ENCODE measurements at regions not wholly inside any gene's neighbourhood (a gene's known extent, or its start where the extent isn't known, plus 50 kb on each side); places are given as distances from the start of the nearest gene placed in this dataset.
"Not testable (repeated sequence)": the region's sequence is repeated elsewhere in the genome, so short reads cannot be mapped to it uniquely, and the experiment has no call there.

GRCh38 chr7:56697058-56697457, 435.2 kb downstream of the ZNF479 start:
- not testable (repeated sequence) for H3K27ac ChIP-seq (ENCODE audit: low read depth, low read length); H3K4me1 ChIP-seq (ENCODE audit: control insufficient read depth, insufficient read depth, low read length); H3K27me3 ChIP-seq (ENCODE audit: control insufficient read depth, insufficient read depth, low read length); H3K36me3 ChIP-seq (ENCODE audit: control insufficient read depth, insufficient read depth, low read length); H3K9ac ChIP-seq (ENCODE audit: low read depth, low read length); H3K4me3 ChIP-seq (ENCODE audit: low read depth, low read length)
- H3K9me3 ChIP-seq (ENCODE audit: control insufficient read depth, insufficient read depth, low read length) = peaks cover 91% of the 10 kb centered on the region

GRCh38 chr7:56686276-56686859, 445.9 kb downstream of the ZNF479 start:
- Histone ChIP-seq H3K9ac (ENCODE audit: low read depth, low read length) (no peak overlapping the region), H3K4me1 (ENCODE audit: control insufficient read depth, insufficient read depth, low read length) (no peaks in the 10 kb centered on the region), H3K27me3 (ENCODE audit: control insufficient read depth, insufficient read depth, low read length) (no peaks in the 10 kb centered on the region), H3K27ac (ENCODE audit: low read depth, low read length) (no peak overlapping the region), H3K4me3 (ENCODE audit: low read depth, low read length) (no peak overlapping the region), H3K36me3 (ENCODE audit: control insufficient read depth, insufficient read depth, low read length) (no peaks in the 10 kb centered on the region), H3K9me3 (ENCODE audit: control insufficient read depth, insufficient read depth, low read length) (peaks cover 89% of the 10 kb centered on the region)

- Histone ChIP-seq H3K9me3 (ENCODE audit: control insufficient read depth, insufficient read depth, low read length) (peaks cover 94% of the 10 kb centered on the region), H3K9ac (ENCODE audit: low read depth, low read length) (no peak overlapping the region)
These were observed 493.0 kb downstream of the ZNF479 start for GRCh38 chr7:56639173-56639746.

GRCh38 chr7:56609852-56610355, 493.7 kb upstream of the NUPR2 start:
- H3K9ac ChIP-seq (ENCODE audit: low read depth, low read length) = no peak overlapping the region
- peaks cover 95% of the 10 kb centered on the region for H3K9me3 ChIP-seq (ENCODE audit: control insufficient read depth, insufficient read depth, low read length)
- no peak overlapping the region for H3K27ac ChIP-seq (ENCODE audit: low read depth, low read length)
- H3K4me3 ChIP-seq (ENCODE audit: low read depth, low read length) = no peak overlapping the region
- H3K36me3 ChIP-seq (ENCODE audit: control insufficient read depth, insufficient read depth, low read length) = no peaks in the 10 kb centered on the region
- no peaks in the 10 kb centered on the region for H3K27me3 ChIP-seq (ENCODE audit: control insufficient read depth, insufficient read depth, low read length)
- no peaks in the 10 kb centered on the region for H3K4me1 ChIP-seq (ENCODE audit: control insufficient read depth, insufficient read depth, low read length)

More at GRCh38 chr7:56639173-56639746, 493.0 kb downstream of the ZNF479 start:
- no peak overlapping the region for H3K27ac ChIP-seq (ENCODE audit: low read depth, low read length)
- no peaks in the 10 kb centered on the region for H3K36me3 ChIP-seq (ENCODE audit: control insufficient read depth, insufficient read depth, low read length)
- no peaks in the 10 kb centered on the region for H3K4me1 ChIP-seq (ENCODE audit: control insufficient read depth, insufficient read depth, low read length)
- H3K27me3 ChIP-seq (ENCODE audit: control insufficient read depth, insufficient read depth, low read length) = no peaks in the 10 kb centered on the region
- H3K4me3 ChIP-seq (ENCODE audit: low read depth, low read length) = no peak overlapping the region

- H3K27me3 ChIP-seq (ENCODE audit: control insufficient read depth, insufficient read depth, low read length) = no peaks in the 10 kb centered on the region
- no peak overlapping the region for H3K27ac ChIP-seq (ENCODE audit: low read depth, low read length)
- H3K4me3 ChIP-seq (ENCODE audit: low read depth, low read length) = no peak overlapping the region
- no peak overlapping the region for H3K9ac ChIP-seq (ENCODE audit: low read depth, low read length)
- no peaks in the 10 kb centered on the region for H3K4me1 ChIP-seq (ENCODE audit: control insufficient read depth, insufficient read depth, low read length)
- H3K9me3 ChIP-seq (ENCODE audit: control insufficient read depth, insufficient read depth, low read length) = peaks cover 95% of the 10 kb centered on the region
- H3K36me3 ChIP-seq (ENCODE audit: control insufficient read depth, insufficient read depth, low read length) = no peaks in the 10 kb centered on the region
These were observed 488.9 kb upstream of the NUPR2 start for GRCh38 chr7:56605146-56605545.

GRCh38 chr7:56578612-56579011, 462.4 kb upstream of the NUPR2 start:
- Histone ChIP-seq H3K27me3 (ENCODE audit: control insufficient read depth, insufficient read depth, low read length) (no peaks in the 10 kb centered on the region), H3K36me3 (ENCODE audit: control insufficient read depth, insufficient read depth, low read length) (no peaks in the 10 kb centered on the region), H3K4me1 (ENCODE audit: control insufficient read depth, insufficient read depth, low read length) (no peaks in the 10 kb centered on the region), H3K27ac (ENCODE audit: low read depth, low read length) (no peak overlapping the region), H3K9ac (ENCODE audit: low read depth, low read length) (no peak overlapping the region), H3K4me3 (ENCODE audit: low read depth, low read length) (no peak overlapping the region), H3K9me3 (ENCODE audit: control insufficient read depth, insufficient read depth, low read length) (peaks cover 81% of the 10 kb centered on the region)

GRCh38 chr7:56570968-56571367, 454.8 kb upstream of the NUPR2 start:
- H3K9ac ChIP-seq (ENCODE audit: low read depth, low read length) = no peak overlapping the region
- H3K4me1 ChIP-seq (ENCODE audit: control insufficient read depth, insufficient read depth, low read length) = no peaks in the 10 kb centered on the region
- H3K27me3 ChIP-seq (ENCODE audit: control insufficient read depth, insufficient read depth, low read length) = no peaks in the 10 kb centered on the region
- no peaks in the 10 kb centered on the region for H3K36me3 ChIP-seq (ENCODE audit: control insufficient read depth, insufficient read depth, low read length)
- H3K27ac ChIP-seq (ENCODE audit: low read depth, low read length) = no peak overlapping the region
- H3K9me3 ChIP-seq (ENCODE audit: control insufficient read depth, insufficient read depth, low read length) = peaks cover 69% of the 10 kb centered on the region
- H3K4me3 ChIP-seq (ENCODE audit: low read depth, low read length) = no peak overlapping the region

GRCh38 chr7:56538541-56539429, 422.6 kb upstream of the NUPR2 start:
- H3K9ac ChIP-seq (ENCODE audit: low read depth, low read length) = no peak overlapping the region
- no peaks in the 10 kb centered on the region for H3K4me1 ChIP-seq (ENCODE audit: control insufficient read depth, insufficient read depth, low read length)
- H3K27ac ChIP-seq (ENCODE audit: low read depth, low read length) = no peak overlapping the region
- H3K36me3 ChIP-seq (ENCODE audit: control insufficient read depth, insufficient read depth, low read length) = no peaks in the 10 kb centered on the region
- no peak overlapping the region for H3K4me3 ChIP-seq (ENCODE audit: low read depth, low read length)
- H3K9me3 ChIP-seq (ENCODE audit: control insufficient read depth, insufficient read depth, low read length) = peaks cover 94% of the 10 kb centered on the region
- no peaks in the 10 kb centered on the region for H3K27me3 ChIP-seq (ENCODE audit: control insufficient read depth, insufficient read depth, low read length)

GRCh38 chr7:56537952-56538351, 421.7 kb upstream of the NUPR2 start:
- Histone ChIP-seq H3K9ac (ENCODE audit: low read depth, low read length) (no peak overlapping the region), H3K27me3 (ENCODE audit: control insufficient read depth, insufficient read depth, low read length) (no peaks in the 10 kb centered on the region), H3K4me3 (ENCODE audit: low read depth, low read length) (no peak overlapping the region), H3K9me3 (ENCODE audit: control insufficient read depth, insufficient read depth, low read length) (peaks cover 94% of the 10 kb centered on the region), H3K27ac (ENCODE audit: low read depth, low read length) (no peak overlapping the region), H3K4me1 (ENCODE audit: control insufficient read depth, insufficient read depth, low read length) (no peaks in the 10 kb centered on the region), H3K36me3 (ENCODE audit: control insufficient read depth, insufficient read depth, low read length) (no peaks in the 10 kb centered on the region)

- peaks cover 94% of the 10 kb centered on the region for H3K9me3 ChIP-seq (ENCODE audit: control insufficient read depth, insufficient read depth, low read length)
- H3K36me3 ChIP-seq (ENCODE audit: control insufficient read depth, insufficient read depth, low read length) = no peaks in the 10 kb centered on the region
- H3K4me3 ChIP-seq (ENCODE audit: low read depth, low read length) = no peak overlapping the region
- H3K9ac ChIP-seq (ENCODE audit: low read depth, low read length) = no peak overlapping the region
- no peaks in the 10 kb centered on the region for H3K4me1 ChIP-seq (ENCODE audit: control insufficient read depth, insufficient read depth, low read length)
- H3K27ac ChIP-seq (ENCODE audit: low read depth, low read length) = no peak overlapping the region
- no peaks in the 10 kb centered on the region for H3K27me3 ChIP-seq (ENCODE audit: control insufficient read depth, insufficient read depth, low read length)
These were observed 421.3 kb upstream of the NUPR2 start for GRCh38 chr7:56537477-56537876.

- Histone ChIP-seq H3K9me3 (ENCODE audit: control insufficient read depth, insufficient read depth, low read length) (peaks cover 98% of the 10 kb centered on the region), H3K9ac (ENCODE audit: low read depth, low read length) (no peak overlapping the region), H3K4me1 (ENCODE audit: control insufficient read depth, insufficient read depth, low read length) (no peaks in the 10 kb centered on the region), H3K27me3 (ENCODE audit: control insufficient read depth, insufficient read depth, low read length) (no peaks in the 10 kb centered on the region), H3K27ac (ENCODE audit: low read depth, low read length) (no peak overlapping the region), H3K36me3 (ENCODE audit: control insufficient read depth, insufficient read depth, low read length) (no peaks in the 10 kb centered on the region), H3K4me3 (ENCODE audit: low read depth, low read length) (no peak overlapping the region)
These were observed 378.9 kb upstream of the NUPR2 start for GRCh38 chr7:56495165-56495564.

Measured in HUES48 (cell line).